BE2C (cell line): ENCODE measurements at regions not wholly inside any gene's neighbourhood (a gene's known extent, or its start where the extent isn't known, plus 50 kb on each side); places are given as distances from the start of the nearest gene placed in this dataset.
"Not testable (repeated sequence)": the region's sequence is repeated elsewhere in the genome, so short reads cannot be mapped to it uniquely, and the experiment has no call there.

Experiments used
- DNase-seq: peaks from one replicate; pipeline ENCODE4 v3.0.0-alpha.2; 2020
- H3K27me3 ChIP-seq: fragments of 250-450 bp; sonication (Bioruptor Pico); 2 replicates; pipeline ENCODE4 v1.5.1; 2020; ENCODE audit warnings: mild to moderate bottlenecking
- H3K36me3 ChIP-seq: fragments of 250-450 bp; sonication (Bioruptor Pico); 2 replicates; pipeline ENCODE4 v1.5.1; 2020; ENCODE audit warnings: mild to moderate bottlenecking
- H3K4me1 ChIP-seq: fragments of 250-450 bp; sonication (Bioruptor Pico); 2 replicates; pipeline ENCODE4 v1.5.1; 2020
- H3K4me3 ChIP-seq: 2 replicates; pipeline ENCODE4 v1.5.1; 2011; ENCODE audit warnings: low read depth, low read length
- H3K9me3 ChIP-seq: fragments of 250-450 bp; sonication (Bioruptor Pico); 2 replicates; pipeline ENCODE4 v1.5.1; 2020
- TF ChIP-seq, protein P1 (sequence below): IDR thresholded peaks from 2 replicates; pipeline ENCODE4 v1.5.1; 2012; ENCODE audit warnings: mild to moderate bottlenecking, low read depth, low read length

DNA sequence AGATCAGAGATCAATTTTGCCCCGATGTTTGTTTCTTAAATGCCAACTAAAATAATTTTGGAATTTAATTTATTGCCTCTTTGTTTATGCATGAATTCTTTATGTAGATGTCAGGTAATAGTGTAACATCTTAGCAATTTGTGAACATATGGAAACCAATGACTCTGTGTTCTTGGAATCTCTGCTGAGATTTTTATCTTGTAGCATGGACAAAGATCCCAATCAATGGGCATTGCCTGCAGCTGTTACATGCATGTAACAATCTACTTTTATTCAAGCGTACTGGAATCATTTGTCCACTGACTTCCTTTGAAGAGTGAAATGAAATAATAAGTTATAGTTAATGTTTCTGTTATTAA lies 61.6 kb upstream of the ARSJ start:
- H3K4me3 ChIP-seq = no peak overlapping the region
- TF ChIP-seq, protein P1, sequence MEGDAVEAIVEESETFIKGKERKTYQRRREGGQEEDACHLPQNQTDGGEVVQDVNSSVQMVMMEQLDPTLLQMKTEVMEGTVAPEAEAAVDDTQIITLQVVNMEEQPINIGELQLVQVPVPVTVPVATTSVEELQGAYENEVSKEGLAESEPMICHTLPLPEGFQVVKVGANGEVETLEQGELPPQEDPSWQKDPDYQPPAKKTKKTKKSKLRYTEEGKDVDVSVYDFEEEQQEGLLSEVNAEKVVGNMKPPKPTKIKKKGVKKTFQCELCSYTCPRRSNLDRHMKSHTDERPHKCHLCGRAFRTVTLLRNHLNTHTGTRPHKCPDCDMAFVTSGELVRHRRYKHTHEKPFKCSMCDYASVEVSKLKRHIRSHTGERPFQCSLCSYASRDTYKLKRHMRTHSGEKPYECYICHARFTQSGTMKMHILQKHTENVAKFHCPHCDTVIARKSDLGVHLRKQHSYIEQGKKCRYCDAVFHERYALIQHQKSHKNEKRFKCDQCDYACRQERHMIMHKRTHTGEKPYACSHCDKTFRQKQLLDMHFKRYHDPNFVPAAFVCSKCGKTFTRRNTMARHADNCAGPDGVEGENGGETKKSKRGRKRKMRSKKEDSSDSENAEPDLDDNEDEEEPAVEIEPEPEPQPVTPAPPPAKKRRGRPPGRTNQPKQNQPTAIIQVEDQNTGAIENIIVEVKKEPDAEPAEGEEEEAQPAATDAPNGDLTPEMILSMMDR = no peak
- 0 out of 2 replicates have a peak, but pooled peaks cover 6% of the 10 kb centered on the region for H3K4me1 ChIP-seq
- no peaks in the 10 kb centered on the region for H3K27me3 ChIP-seq
- no peaks in the 10 kb centered on the region for H3K36me3 ChIP-seq
- no peaks in the 10 kb centered on the region for H3K9me3 ChIP-seq
- DNase-seq = no peak

GRCh38 chr4:114043116-114043515 lies 63.7 kb upstream of the ARSJ start:
- TF ChIP-seq, protein P1 = no peak
- no peaks in the 10 kb centered on the region for H3K36me3 ChIP-seq
- H3K27me3 ChIP-seq = no peaks in the 10 kb centered on the region
- H3K4me1 ChIP-seq = 0 out of 2 replicates have a peak, but pooled peaks cover 6% of the 10 kb centered on the region
- H3K4me3 ChIP-seq = no peak overlapping the region
- DNase-seq = no peak
- no peaks in the 10 kb centered on the region for H3K9me3 ChIP-seq

DNA sequence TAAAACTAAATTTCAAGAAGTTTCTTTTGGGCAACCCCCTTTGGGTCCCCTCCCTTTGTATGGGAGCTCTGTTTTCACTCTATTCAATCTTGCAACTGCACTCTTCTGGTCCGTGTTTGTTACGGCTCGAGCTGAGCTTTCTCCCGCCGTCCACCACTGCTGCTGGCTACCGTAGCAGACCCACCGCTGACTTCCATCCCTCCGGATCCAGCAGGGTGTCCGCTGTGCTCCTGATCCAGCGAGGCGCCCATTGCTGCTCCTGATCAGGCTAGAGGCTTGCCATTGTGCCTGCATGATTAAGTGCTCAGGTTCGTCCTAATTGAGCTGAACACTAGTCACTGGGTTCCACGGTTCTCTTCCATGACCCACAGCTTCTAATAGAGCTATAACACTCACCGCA lies 64.9 kb upstream of the ARSJ start:
- H3K36me3 ChIP-seq, H3K9me3 ChIP-seq, H3K4me1 ChIP-seq, H3K27me3 ChIP-seq, DNase-seq, H3K4me3 ChIP-seq: not testable (repeated sequence)

DNA sequence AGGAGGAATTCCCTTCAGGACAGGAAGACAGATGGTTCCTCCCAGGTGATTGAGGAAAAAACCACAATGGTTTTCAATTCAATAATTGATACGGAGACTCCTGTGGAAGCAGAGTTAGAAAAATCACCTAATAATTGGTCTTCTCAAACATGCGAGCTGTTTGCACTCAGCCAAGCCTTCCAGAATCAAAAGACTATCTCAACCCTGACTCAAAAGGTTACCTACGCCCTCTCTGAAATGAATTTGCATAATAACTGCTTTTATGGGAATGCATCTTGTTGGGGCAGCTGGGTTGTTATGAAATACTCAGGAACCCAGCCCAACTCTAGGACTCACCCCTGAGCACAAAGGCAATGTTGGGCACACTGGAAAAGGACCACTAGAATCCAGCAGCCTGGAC lies 66.9 kb upstream of the ARSJ start:
- H3K9me3 ChIP-seq = no peaks in the 10 kb centered on the region
- no peak for DNase-seq
- no peaks in the 10 kb centered on the region for H3K4me1 ChIP-seq
- no peaks in the 10 kb centered on the region for H3K27me3 ChIP-seq
- no peak overlapping the region for H3K4me3 ChIP-seq
- TF ChIP-seq, protein P1 = no peak
- H3K36me3 ChIP-seq = no peaks in the 10 kb centered on the region

DNA sequence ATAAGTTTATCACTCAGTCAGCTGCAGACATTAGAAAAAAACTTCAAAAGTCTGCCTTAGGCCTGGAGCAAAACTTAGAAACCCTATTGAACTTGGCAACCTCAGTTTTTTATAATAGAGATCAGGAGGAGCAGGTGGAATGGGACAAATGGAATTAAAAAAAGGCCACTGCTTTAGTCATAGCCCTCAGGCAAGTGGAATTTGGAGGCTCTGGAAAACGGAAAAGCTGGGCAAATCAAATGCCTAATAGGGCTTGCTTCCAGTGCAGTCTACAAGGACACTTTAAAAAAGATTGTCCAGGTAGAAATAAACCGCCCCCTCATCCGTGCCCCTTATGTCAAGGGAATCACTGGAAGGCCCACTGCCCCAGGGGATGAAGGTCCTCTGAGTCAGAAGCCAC lies 68.7 kb upstream of the ARSJ start:
- H3K4me1 ChIP-seq, H3K27me3 ChIP-seq, H3K9me3 ChIP-seq, H3K36me3 ChIP-seq, H3K4me3 ChIP-seq, DNase-seq: not testable (repeated sequence)

DNA sequence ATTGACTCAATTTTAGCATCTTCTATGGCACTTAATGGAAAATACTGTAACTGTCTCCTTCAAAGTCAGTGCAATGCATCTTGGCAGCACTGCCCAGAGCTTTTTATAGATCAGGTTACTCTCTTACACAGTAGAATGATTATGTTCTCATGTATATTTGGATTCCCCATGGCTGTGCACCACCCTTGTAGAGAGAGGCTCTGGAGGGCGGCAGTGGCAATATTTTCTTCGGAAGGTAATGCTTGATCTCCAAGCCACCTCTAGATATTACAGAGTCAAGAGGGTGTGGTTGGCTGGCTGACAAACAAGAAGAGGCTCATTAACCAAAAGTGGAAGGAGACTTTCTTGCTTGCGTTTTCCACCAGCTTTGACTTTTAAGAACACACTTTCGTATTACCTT lies 72.8 kb upstream of the ARSJ start:
- Histone ChIP-seq H3K9me3 (no peaks in the 10 kb centered on the region), H3K4me1 (no peaks in the 10 kb centered on the region), H3K36me3 (no peaks in the 10 kb centered on the region), H3K27me3 (no peaks in the 10 kb centered on the region), H3K4me3 (no peak overlapping the region)
- TF ChIP-seq, protein P1 = no peak
- no peak for DNase-seq

DNA sequence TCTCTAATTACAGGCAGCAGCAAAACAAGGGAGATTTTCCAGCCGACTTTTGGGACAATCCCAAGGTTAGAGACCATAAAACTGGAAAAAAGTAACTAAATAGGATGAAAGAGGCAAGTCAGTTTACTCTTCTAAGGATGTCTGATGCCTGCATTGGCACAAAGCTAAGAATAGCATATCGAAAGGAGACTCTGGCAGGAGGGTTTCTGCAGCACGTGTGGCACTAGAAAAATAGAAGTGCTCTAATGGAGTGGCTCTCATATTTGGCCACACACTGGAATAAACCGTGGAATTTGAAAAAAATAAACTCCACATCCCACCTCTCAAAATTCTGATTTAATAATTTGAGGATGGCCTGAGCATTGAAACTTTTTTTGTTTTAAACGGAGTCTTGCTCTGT lies 77.2 kb upstream of the ARSJ start:
- Histone ChIP-seq H3K9me3 (no peaks in the 10 kb centered on the region), H3K4me1 (no peaks in the 10 kb centered on the region), H3K36me3 (no peaks in the 10 kb centered on the region), H3K4me3 (no peak overlapping the region), H3K27me3 (no peaks in the 10 kb centered on the region)
- TF ChIP-seq, protein P1 = no peak
- DNase-seq = no peak
